CD14-positive monocyte (primary cell): ENCODE measurements at regions not wholly inside any gene's neighbourhood (a gene's known extent, or its start where the extent isn't known, plus 50 kb on each side); places are given as distances from the start of the nearest gene placed in this dataset.

ENCODE experiments used
- DNase-seq, 3 donors: peaks; one replicate each; pipeline ENCODE4 v3.0.0-alpha.2; 2011 to 2022
- H2AFZ ChIP-seq: 2 replicates; pipeline ENCODE4 v1.6.0; 2012; ENCODE audit warnings: mild to moderate bottlenecking, low read depth, low read length, inconsistent platforms; ENCODE audit not compliant: insufficient read depth, poor library complexity, severe bottlenecking
- H3K27ac ChIP-seq, 2 donors: 1 replicate in 1 of 2; 2 replicates in 1 of 2; pipeline ENCODE4 v1.5.1; 2012 to 2013; ENCODE audit warnings: low read length in 2 of 2, control low read depth in 1 of 2, inconsistent platforms in 1 of 2, low read depth in 1 of 2, mild to moderate bottlenecking in 1 of 2
- H3K27me3 ChIP-seq, 2 donors: one replicate each; pipeline versions ENCODE4 v1.6.0 to v1.6.1; 2011 to 2013; ENCODE audit warnings: low read length in 2 of 2; ENCODE audit not compliant: control insufficient read depth in 2 of 2, insufficient read depth in 2 of 2
- H3K36me3 ChIP-seq, 2 donors: replicated peaks in 1 of 2; 1 replicate in 1 of 2; 2 replicates in 1 of 2; pipeline versions ENCODE4 v1.5.1 to v1.6.1; 2012 to 2013; ENCODE audit warnings: low read length in 2 of 2, control low read depth in 1 of 2, inconsistent platforms in 1 of 2, mild to moderate bottlenecking in 1 of 2; ENCODE audit not compliant: insufficient read depth in 2 of 2, control insufficient read depth in 1 of 2
- H3K4me1 ChIP-seq, 2 donors: 1 replicate in 1 of 2; 2 replicates in 1 of 2; pipeline versions ENCODE4 v1.5.1 to v1.6.1; 2012 to 2013; ENCODE audit warnings: low read length in 2 of 2, control low read depth in 1 of 2, inconsistent platforms in 1 of 2, mild to moderate bottlenecking in 1 of 2, moderate library complexity in 1 of 2; ENCODE audit not compliant: insufficient read depth in 2 of 2, control insufficient read depth in 1 of 2
- H3K4me2 ChIP-seq: replicated peaks from 2 replicates; pipeline ENCODE3; 2012; ENCODE audit warnings: low read length, moderate library complexity, mild to moderate bottlenecking; ENCODE audit not compliant: poor library complexity, severe bottlenecking; ENCODE audit errors: extremely low read depth
- H3K4me3 ChIP-seq, 3 experiments: fragments of 200-600 bp in 1 of 3; sonication (generic) in 1 of 3; replicated peaks in 1 of 3; 1 replicate in 2 of 3; 2 replicates in 1 of 3; pipeline ENCODE4 v1.5.1; 2011 to 2013; ENCODE audit warnings: low read length in 3 of 3, mild to moderate bottlenecking in 3 of 3, control low read depth in 2 of 3, low read depth in 2 of 3, inconsistent platforms in 1 of 3, moderate library complexity in 1 of 3
- H3K79me2 ChIP-seq: 2 replicates; pipeline ENCODE4 v1.6.0; 2012; ENCODE audit warnings: mild to moderate bottlenecking, control low read depth, inconsistent platforms, low read length, moderate library complexity; ENCODE audit not compliant: insufficient read depth
- H3K9ac ChIP-seq: 2 replicates; pipeline ENCODE4 v1.6.0; 2017; ENCODE audit warnings: low read length, mild to moderate bottlenecking; ENCODE audit not compliant: insufficient read depth, poor library complexity, severe bottlenecking
- H3K9me3 ChIP-seq, 2 donors: replicated peaks in 1 of 2; 1 replicate in 1 of 2; 2 replicates in 1 of 2; pipeline versions ENCODE4 v1.5.1 to v1.6.1; 2012 to 2013; ENCODE audit warnings: low read length in 2 of 2, control low read depth in 1 of 2; ENCODE audit not compliant: control insufficient read depth in 1 of 2, insufficient read depth in 1 of 2
- H4K20me1 ChIP-seq: 2 replicates; pipeline ENCODE4 v1.6.0; 2012; ENCODE audit warnings: mild to moderate bottlenecking, low read length, control low read depth, moderate library complexity; ENCODE audit not compliant: insufficient read depth
- H3K27ac Mint-ChIP-seq, 7 donors: one replicate each; pipeline ENCODE4 v1.8.0; 2020; ENCODE audit warnings: mild to moderate bottlenecking in 7 of 7, mixed read lengths in 7 of 7, moderate library complexity in 6 of 7, inconsistent platforms in 2 of 7
- H3K27me3 Mint-ChIP-seq, 3 donors: one replicate each; pipeline ENCODE4 v1.8.0; 2021 to 2022; ENCODE audit warnings: low read depth in 3 of 3, mild to moderate bottlenecking in 3 of 3, mixed read lengths in 3 of 3, moderate library complexity in 3 of 3, inconsistent platforms in 1 of 3
- H3K36me3 Mint-ChIP-seq, 2 donors: one replicate each; pipeline ENCODE4 v1.8.0; 2020; ENCODE audit warnings: mixed read lengths in 2 of 2, inconsistent platforms in 1 of 2, mild to moderate bottlenecking in 1 of 2
- H3K4me1 Mint-ChIP-seq: one replicate; pipeline ENCODE4 v1.8.0; 2020; ENCODE audit warnings: mild to moderate bottlenecking, mixed read lengths
- H3K4me3 Mint-ChIP-seq, 2 donors: one replicate each; pipeline ENCODE4 v1.8.0; 2020; ENCODE audit warnings: mild to moderate bottlenecking in 2 of 2, mixed read lengths in 2 of 2, moderate library complexity in 1 of 2
- H3K9me3 Mint-ChIP-seq, 7 donors: one replicate each; pipeline ENCODE4 v1.8.0; 2020 to 2022; ENCODE audit warnings: mixed read lengths in 7 of 7, mild to moderate bottlenecking in 6 of 7, moderate library complexity in 6 of 7, inconsistent platforms in 2 of 7
- CTCF ChIP-seq: fragments of 200-600 bp; IDR thresholded peaks from one replicate; pipeline ENCODE4 v1.8.0; 2022; ENCODE audit warnings: antibody characterized with exemption, mild to moderate bottlenecking
- WGBS: methylation state at CpG from one replicate; pipeline ENCODE4 v1.1.5; 2013; ENCODE audit warnings: missing lambda C conversion rate; ENCODE audit not compliant: insufficient coverage; 5-methylcytosine and 5-hydroxymethylcytosine counted together
- intact Hi-C, 2 donors: fragments of 100-400 bp; cut with micrococcal nuclease; formaldehyde crosslinking; loops; one replicate each; pipeline versions ENCODE4 v1.15.0 to v1.15.1; 2023

DNA sequence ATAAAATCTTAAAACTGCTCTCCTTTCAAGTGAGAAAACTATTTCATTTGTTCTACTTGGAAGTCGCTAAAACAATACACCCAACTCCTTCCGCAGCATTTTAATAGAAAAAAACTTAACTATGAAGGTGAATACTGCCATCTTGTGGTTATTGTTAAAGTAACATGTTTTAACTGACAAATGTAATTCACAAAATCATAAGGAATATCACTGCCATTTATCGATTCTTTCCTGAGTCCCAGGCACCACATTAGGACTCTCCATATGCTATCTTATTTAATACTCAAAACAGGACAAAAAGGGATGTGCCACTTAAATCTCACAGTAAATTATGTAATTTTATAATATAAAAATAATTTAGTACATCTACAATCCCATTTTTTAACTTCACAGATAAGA lies 130.5 kb upstream of the ITGA1 start:
- peaks cover 6 to 7% of the 10 kb centered on the region in 2 donors for H3K27me3 ChIP-seq
- Mint-ChIP-seq H3K9me3 (no peaks in the 10 kb centered on the region), H3K4me3 (no peak overlapping the region), H3K27me3 (peaks cover 1 to 7% (median 4%) of the 10 kb centered on the region in 3 donors), H3K4me1 (no peaks in the 10 kb centered on the region), H3K36me3 (no peaks in the 10 kb centered on the region), H3K27ac (no peak overlapping the region)
- H4K20me1 ChIP-seq: no peaks in the 10 kb centered on the region
- H3K4me2 ChIP-seq: no peak overlapping the region
- H3K9me3 ChIP-seq: no peaks in the 10 kb centered on the region
- TF ChIP-seq CTCF: peak; percentile 70
- WGBS: no CpG with 5 or more reads among the region's 3 CpGs
- H2AFZ ChIP-seq: no peak overlapping the region
- no peaks in the 10 kb centered on the region for H3K79me2 ChIP-seq
- intact Hi-C loops: loop anchor here in 1 of 2 donors (5.0 kb wide), 1 partner anchor 1690 kb away; no protein-coding TSS in a partner anchor
- no peaks in the 10 kb centered on the region for H3K36me3 ChIP-seq
- H3K4me1 ChIP-seq: no peaks in the 10 kb centered on the region
- H3K27ac ChIP-seq: no peak overlapping the region
- peak in 2 of 3 donors; percentile 7 to 31 for DNase-seq
- no peak overlapping the region for H3K9ac ChIP-seq
- H3K4me3 ChIP-seq: no peak overlapping the region

DNA sequence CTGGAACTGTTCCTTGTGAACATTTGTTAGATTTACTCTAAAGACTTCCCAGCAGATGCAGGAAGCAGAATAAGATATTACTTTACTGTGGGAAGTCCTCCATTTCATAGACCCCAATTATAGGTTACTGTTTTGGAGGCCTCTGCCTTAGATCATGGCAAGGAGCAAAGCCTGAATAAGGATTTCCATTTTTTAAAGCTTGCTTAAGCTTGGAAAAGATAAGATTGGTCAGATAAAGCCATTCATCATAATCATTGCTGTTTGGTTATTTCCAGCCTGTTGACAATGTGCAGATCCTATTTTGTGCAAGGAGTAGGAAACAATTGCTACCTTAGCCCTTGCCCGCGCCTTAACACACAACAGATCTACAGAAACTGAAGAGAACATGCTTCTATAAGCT lies 129.5 kb upstream of the ITGA1 start:
- no peaks in the 10 kb centered on the region for H3K4me1 ChIP-seq
- no CpG with 5 or more reads among the region's 2 CpGs for WGBS
- H3K27ac Mint-ChIP-seq: no peak overlapping the region

More for the DNA sequence above, 129.5 kb upstream of the ITGA1 start:
- Histone ChIP-seq H3K79me2 (no peaks in the 10 kb centered on the region), H3K4me3 (no peak overlapping the region), H3K36me3 (no peaks in the 10 kb centered on the region), H4K20me1 (no peaks in the 10 kb centered on the region), H3K9ac (no peak overlapping the region), H2AFZ (no peak overlapping the region), H3K4me2 (no peak overlapping the region), H3K9me3 (no peaks in the 10 kb centered on the region), H3K27me3 (peaks cover 6 to 7% of the 10 kb centered on the region in 2 donors), H3K27ac (no peak overlapping the region)
- Mint-ChIP-seq H3K27me3 (peaks cover 1 to 7% (median 4%) of the 10 kb centered on the region in 3 donors), H3K4me3 (no peak overlapping the region), H3K36me3 (no peaks in the 10 kb centered on the region), H3K9me3 (no peaks in the 10 kb centered on the region), H3K4me1 (no peaks in the 10 kb centered on the region)
- intact Hi-C loops: loop anchor here in 1 of 2 donors (5.0 kb wide), 1 partner anchor 1691 kb away; no protein-coding TSS in a partner anchor
- DNase-seq: no peak
- no peak for TF ChIP-seq CTCF
